Skeletal muscle satellite cell (primary cell): ENCODE measurements at regions not wholly inside any gene's neighbourhood (a gene's known extent, or its start where the extent isn't known, plus 50 kb on each side); places are given as distances from the start of the nearest gene placed in this dataset.

Experiments
- H3K27me3 ChIP-seq: 2 replicates; pipeline ENCODE4 v1.7.0; 2013; ENCODE audit warnings: low read length; ENCODE audit not compliant: control insufficient read depth, insufficient read depth
- H3K36me3 ChIP-seq: 2 replicates; pipeline ENCODE4 v1.7.0; 2013; ENCODE audit warnings: mild to moderate bottlenecking, control low read depth, low read length; ENCODE audit not compliant: insufficient read depth
- H3K4me1 ChIP-seq: 2 replicates; pipeline ENCODE4 v1.7.0; 2013; ENCODE audit warnings: low read length; ENCODE audit not compliant: control insufficient read depth, insufficient read depth
- H3K4me2 ChIP-seq: 2 replicates; pipeline ENCODE4 v1.7.0; 2013; ENCODE audit warnings: mild to moderate bottlenecking, low read length
- H3K4me3 ChIP-seq: 2 replicates; pipeline ENCODE4 v1.7.0; 2013; ENCODE audit warnings: low read length
- H3K9ac ChIP-seq: 2 replicates; pipeline ENCODE4 v1.7.0; 2013; ENCODE audit warnings: mild to moderate bottlenecking, low read depth, low read length, moderate library complexity
- H3K9me3 ChIP-seq: replicated peaks from 2 replicates; pipeline ENCODE4 v1.7.0; 2013; ENCODE audit warnings: mild to moderate bottlenecking, control low read depth, low read length

DNA sequence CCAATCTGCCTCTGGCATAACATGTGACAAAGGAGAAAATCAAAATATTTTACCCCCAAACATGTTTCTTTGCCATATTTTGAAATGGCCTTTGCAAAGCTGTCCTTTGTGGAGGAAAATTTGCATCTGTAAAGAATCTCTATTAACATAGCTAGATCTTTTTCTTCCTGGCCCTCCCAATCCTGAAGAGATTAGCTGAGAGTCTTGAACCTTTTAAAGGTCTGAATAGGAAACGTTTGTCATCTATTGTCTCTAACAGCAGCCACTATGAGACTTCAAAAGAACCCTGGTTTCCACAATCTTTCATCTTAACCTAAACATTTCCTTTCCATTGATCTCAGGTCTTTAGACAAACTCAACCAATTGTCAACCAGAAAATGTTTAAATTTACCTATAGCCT, 520.9 kb upstream of the TGFBR2 start:
- Histone ChIP-seq H3K9me3 (no peaks in the 10 kb centered on the region), H3K27me3 (no peaks in the 10 kb centered on the region), H3K36me3 (no peaks in the 10 kb centered on the region), H3K4me3 (no peak overlapping the region), H3K9ac (no peak overlapping the region), H3K4me1 (no peaks in the 10 kb centered on the region), H3K4me2 (no peak overlapping the region)

DNA sequence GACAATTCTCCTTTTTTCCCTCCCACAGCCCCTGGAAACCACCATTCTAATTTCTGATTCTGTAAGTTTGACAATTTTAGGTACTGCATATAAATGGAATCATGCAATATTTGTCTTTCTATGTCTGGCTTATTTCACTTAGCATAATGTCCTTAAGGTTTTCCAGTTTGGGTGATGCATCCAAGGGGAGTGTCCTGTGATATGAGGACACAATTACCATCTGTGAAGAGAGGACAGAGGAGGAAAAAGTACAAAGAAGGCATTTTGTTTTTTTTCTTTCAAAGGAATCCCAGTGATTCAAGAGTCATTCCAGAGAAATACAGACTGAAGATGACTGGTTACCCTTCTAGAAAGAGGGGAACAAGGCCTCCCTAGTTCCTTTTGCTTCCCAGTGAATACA, 514.7 kb upstream of the TGFBR2 start:
- no peak overlapping the region for H3K4me3 ChIP-seq
- H3K4me2 ChIP-seq: no peak overlapping the region
- no peak overlapping the region for H3K9ac ChIP-seq

DNA sequence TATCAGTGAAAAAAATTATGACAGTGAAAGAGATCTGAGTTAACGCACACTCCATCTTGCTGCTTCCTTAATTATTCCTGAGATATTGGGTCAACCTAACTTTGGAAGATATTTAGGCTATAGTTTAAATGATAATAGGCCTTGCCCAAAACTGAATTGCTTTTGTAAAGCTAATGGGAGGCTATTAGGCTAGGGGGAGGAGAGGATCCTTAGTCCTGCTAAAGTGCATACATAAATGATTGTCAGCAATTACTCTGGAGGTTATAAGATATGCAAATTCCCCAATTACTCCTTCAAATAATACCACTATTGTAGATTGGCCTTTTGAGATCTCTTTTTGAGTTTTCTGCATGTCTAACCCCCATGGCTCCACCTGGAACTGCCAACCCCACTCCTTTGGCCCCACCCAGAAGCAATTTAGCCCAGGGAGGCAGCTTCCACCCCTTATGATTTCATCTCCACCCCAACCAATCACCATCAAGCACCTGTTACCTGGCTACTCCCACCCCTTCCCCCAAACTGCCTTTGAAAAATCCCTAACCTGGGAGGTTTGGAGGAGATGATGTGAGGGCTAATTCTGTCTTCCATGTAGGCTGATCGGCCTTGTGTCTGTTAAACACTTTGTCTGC, 509.3 kb upstream of the TGFBR2 start:
- Histone ChIP-seq H3K9ac (no peak overlapping the region), H3K4me2 (no peak overlapping the region), H3K36me3 (no peaks in the 10 kb centered on the region), H3K4me3 (no peak overlapping the region), H3K4me1 (peaks cover 19% of the 10 kb centered on the region), H3K27me3 (no peaks in the 10 kb centered on the region), H3K9me3 (no peaks in the 10 kb centered on the region)

More for the DNA sequence above, 514.7 kb upstream of the TGFBR2 start:
- Histone ChIP-seq H3K27me3 (no peaks in the 10 kb centered on the region), H3K36me3 (no peaks in the 10 kb centered on the region), H3K9me3 (no peaks in the 10 kb centered on the region), H3K4me1 (no peaks in the 10 kb centered on the region)

DNA sequence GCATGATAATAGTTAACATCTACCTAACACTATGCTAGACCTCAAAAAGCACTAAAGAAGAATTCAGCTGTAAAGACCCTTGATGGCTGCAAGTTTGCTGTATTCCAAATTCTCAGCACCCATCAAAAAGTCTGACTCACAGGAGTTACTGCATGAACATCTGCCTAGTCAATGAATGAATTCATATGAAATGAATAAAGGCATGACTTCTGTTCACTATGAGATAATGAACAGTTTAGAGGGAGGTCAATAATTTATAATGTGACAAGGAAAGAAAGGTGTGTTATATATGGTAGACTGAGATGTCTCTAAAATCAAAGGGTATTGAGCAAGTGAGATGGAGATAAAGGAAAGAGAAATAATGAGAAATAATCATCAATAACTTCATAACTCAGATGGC, 508.2 kb upstream of the TGFBR2 start:
- Histone ChIP-seq H3K27me3 (no peaks in the 10 kb centered on the region), H3K9me3 (no peaks in the 10 kb centered on the region), H3K4me2 (peak overlapping the region; percentile 32), H3K4me1 (peaks cover 19% of the 10 kb centered on the region), H3K36me3 (no peaks in the 10 kb centered on the region), H3K9ac (no peak overlapping the region), H3K4me3 (no peak overlapping the region)

DNA sequence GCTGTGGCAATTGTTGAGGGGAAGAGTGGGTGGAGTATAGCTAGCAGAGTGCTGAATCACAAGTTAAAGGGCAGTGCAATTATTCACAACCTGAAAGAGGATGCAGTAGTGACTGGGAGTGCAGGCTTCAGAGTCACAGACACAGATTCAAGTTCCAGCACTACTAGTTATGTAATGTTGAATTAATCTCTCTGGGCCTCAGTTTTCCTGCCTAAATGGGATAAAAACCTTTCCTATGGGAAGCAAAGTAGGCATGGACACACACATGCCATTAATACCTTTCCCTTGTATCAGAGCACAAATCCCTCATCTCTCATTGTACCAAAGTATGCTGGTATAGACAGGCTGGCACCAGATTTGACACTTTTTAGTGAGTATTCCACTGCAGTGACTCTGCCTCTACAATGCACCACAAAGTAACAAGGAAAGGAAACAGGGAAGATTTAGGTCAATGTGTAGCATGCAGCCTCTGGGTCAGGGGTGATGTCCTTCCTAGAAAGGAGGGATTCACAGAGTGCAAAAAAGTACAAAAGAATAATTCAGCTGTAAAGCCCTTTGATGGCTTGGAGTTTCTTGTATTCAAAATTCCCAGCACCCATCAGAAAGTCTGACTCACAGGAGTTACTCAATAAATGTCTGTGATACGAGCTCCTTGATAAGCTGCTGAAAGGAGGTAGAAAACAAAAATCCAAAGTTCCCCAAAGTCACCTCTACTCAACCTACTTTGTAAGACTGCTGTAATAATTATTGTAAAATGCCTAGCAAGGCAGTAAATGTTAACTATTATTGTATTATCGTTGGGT, 507.5 kb upstream of the TGFBR2 start:
- Histone ChIP-seq H3K9me3 (no peaks in the 10 kb centered on the region), H3K36me3 (no peaks in the 10 kb centered on the region), H3K4me2 (peak overlapping the region; percentile 32), H3K9ac (no peak overlapping the region), H3K4me1 (peaks cover 19% of the 10 kb centered on the region), H3K4me3 (no peak overlapping the region), H3K27me3 (no peaks in the 10 kb centered on the region)

DNA sequence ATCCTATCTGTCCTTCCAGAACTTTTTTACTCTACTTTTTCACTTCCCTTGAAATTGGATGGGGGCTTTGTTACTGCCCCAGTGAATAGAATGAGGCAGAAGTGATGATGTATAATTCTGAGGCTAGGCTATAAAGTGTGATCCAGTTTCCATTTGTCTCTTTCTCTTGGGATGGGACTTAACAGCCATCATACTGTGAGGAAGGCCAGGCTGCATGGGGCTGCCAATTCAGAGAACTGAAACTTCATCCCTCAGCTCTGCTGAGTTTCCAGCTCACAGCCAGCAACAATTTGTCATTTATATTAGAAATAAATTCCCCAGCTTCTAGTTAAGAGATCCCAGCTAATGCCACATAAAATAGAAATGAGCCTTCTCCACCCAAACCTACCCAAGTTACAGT, 504.0 kb upstream of the TGFBR2 start:
- Histone ChIP-seq H3K9ac (no peak overlapping the region), H3K4me2 (no peak overlapping the region)

DNA sequence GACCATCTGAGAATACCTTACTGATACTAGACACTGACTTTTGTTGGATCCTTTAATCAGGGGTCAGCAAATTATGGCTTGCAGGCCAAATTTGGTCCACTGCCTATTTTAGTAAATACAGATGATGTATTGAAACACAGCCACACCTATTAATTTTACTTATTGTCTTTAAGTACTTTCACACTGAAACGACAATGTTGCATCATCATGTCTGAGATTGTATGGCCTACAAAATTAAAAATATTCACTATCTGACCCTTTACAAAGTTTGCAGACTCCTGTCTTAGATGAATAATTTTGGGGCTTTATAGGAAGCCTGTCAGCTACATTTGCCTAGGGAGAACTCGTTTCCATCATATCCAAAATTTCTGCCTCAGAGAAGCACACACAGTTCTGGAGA, 503.2 kb upstream of the TGFBR2 start:
- Histone ChIP-seq H3K36me3 (no peaks in the 10 kb centered on the region), H3K9me3 (no peaks in the 10 kb centered on the region), H3K4me2 (no peak overlapping the region), H3K4me1 (peaks cover 14% of the 10 kb centered on the region), H3K9ac (no peak overlapping the region), H3K27me3 (no peaks in the 10 kb centered on the region), H3K4me3 (no peak overlapping the region)

More for the DNA sequence above, 504.0 kb upstream of the TGFBR2 start:
- Histone ChIP-seq H3K27me3 (no peaks in the 10 kb centered on the region), H3K4me3 (no peak overlapping the region), H3K9me3 (no peaks in the 10 kb centered on the region), H3K4me1 (peaks cover 19% of the 10 kb centered on the region), H3K36me3 (no peaks in the 10 kb centered on the region)

DNA sequence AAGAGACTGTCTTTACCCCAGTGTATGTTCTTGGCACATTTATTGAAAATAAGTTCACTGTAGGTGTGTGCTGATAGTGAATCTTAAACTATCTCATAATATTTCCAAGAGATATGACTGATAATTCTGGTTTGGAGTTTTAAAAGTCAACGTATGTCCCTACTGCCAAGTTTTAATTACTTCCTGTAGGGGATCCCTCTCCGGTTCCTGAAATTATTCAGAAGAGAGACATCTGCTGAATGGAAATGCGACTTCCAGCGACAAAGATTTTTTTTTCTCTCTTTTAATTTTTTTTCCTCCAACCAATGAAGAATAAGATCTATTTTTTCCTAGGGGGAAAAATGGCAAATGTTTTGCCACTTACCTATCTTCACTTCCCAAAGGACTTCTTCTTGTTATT, 498.9 kb upstream of the TGFBR2 start:
- Histone ChIP-seq H3K9me3 (no peaks in the 10 kb centered on the region), H3K4me2 (no peak overlapping the region), H3K4me3 (no peak overlapping the region), H3K27me3 (no peaks in the 10 kb centered on the region), H3K9ac (no peak overlapping the region), H3K36me3 (no peaks in the 10 kb centered on the region), H3K4me1 (no peaks in the 10 kb centered on the region)

DNA sequence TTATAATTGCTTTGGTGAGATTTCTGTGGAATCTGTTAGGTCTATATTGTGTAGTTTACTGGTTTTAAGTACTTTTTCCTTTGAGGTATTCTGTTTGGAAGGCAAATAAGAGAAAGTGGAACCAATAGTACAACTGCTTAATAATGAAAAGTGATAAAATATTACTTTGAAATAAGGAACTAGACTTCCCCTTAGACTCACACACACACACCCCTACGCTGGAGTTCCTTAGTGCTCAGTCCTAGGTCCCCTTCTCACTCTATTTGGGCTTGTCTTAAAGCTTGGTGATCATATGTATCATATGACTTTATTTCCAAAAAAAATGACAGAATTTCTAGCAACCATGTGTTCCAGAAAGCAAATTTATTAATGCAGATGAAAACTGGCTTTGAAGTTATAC, 494.0 kb upstream of the TGFBR2 start:
- H3K36me3 ChIP-seq: no peaks in the 10 kb centered on the region
- H3K4me1 ChIP-seq: peaks cover 7% of the 10 kb centered on the region

DNA sequence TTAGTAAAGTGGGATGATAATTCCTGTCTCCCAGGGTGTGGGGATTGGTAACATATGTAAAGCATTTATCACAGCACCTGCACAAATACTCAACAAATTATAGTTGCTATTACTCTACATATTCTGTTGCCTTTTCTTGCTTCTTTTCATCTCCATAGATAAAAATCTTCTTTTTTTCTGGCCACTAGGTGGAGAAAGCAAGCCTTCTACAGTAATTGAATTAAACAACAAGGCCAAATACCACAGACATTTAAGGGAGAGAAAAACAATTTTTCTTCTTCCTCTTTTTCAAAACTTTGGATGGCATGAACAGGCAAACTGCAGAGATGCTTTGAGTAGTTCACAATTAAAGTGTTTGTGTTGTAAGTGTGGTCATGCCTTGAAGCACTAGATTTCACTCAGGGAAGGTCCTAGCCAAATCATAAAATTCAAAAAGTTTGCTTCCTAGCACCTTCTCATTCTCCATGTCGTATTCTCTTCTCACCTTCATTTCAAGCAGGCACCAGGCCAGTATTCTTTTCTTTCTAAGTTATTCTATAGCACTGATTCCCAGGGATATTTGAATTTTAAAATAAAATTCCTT, 493.4 kb upstream of the TGFBR2 start:
- Histone ChIP-seq H3K4me3 (no peak overlapping the region), H3K9ac (no peak overlapping the region), H3K36me3 (no peaks in the 10 kb centered on the region), H3K9me3 (no peaks in the 10 kb centered on the region), H3K4me1 (peaks cover 7% of the 10 kb centered on the region), H3K27me3 (no peaks in the 10 kb centered on the region), H3K4me2 (no peak overlapping the region)

More for the DNA sequence above, 494.0 kb upstream of the TGFBR2 start:
- no peaks in the 10 kb centered on the region for H3K9me3 ChIP-seq
- H3K4me3 ChIP-seq: no peak overlapping the region
- no peak overlapping the region for H3K9ac ChIP-seq
- H3K27me3 ChIP-seq: no peaks in the 10 kb centered on the region
- no peak overlapping the region for H3K4me2 ChIP-seq

DNA sequence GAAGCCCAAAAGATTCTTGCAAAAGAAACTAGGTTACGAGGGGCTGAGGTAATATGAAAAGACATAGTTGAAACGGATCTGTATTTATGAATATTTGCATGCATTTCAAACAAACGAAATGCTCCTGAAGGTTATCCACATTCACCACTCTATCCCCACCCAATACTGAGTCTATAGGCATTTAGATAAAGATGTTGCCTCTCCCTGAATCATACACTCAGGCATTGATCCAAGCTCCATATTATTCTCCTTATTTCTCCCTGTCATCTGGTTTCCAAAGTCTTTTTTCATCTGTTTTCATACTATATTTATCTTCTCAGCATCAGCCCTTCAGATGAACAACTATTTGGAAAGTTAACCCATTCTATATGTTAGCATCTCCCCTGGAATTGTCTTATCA, 492.5 kb upstream of the TGFBR2 start:
- Histone ChIP-seq H3K27me3 (no peaks in the 10 kb centered on the region), H3K4me1 (peaks cover 7% of the 10 kb centered on the region), H3K4me3 (no peak overlapping the region), H3K9me3 (no peaks in the 10 kb centered on the region), H3K9ac (no peak overlapping the region), H3K36me3 (no peaks in the 10 kb centered on the region), H3K4me2 (no peak overlapping the region)
